Parathyroid adenoma (tissue), 2 donors: ENCODE measurements at regions not wholly inside any gene's neighbourhood (a gene's known extent, or its start where the extent isn't known, plus 50 kb on each side); places are given as distances from the start of the nearest gene placed in this dataset.

Experiments
- H2AFZ ChIP-seq: fragments of 300-600 bp; sonication (generic); one replicate; pipeline ENCODE4 v1.7.0; 2017; ENCODE audit warnings: antibody characterized with exemption, mild to moderate bottlenecking
- H3K27ac ChIP-seq: fragments of 300-600 bp; sonication (generic); one replicate; pipeline ENCODE4 v1.7.0; 2017
- H3K27me3 ChIP-seq: fragments of 300-600 bp; sonication (generic); one replicate; pipeline ENCODE4 v1.7.0; 2017; ENCODE audit warnings: low read length; ENCODE audit not compliant: control insufficient read depth, insufficient read depth
- H3K36me3 ChIP-seq: fragments of 300-600 bp; sonication (generic); one replicate; pipeline ENCODE4 v1.7.0; 2017; ENCODE audit warnings: low read length; ENCODE audit not compliant: control insufficient read depth, insufficient read depth
- H3K4me1 ChIP-seq: fragments of 300-600 bp; sonication (generic); one replicate; pipeline ENCODE4 v1.7.0; 2017; ENCODE audit warnings: control low read depth
- H3K4me2 ChIP-seq: fragments of 300-600 bp; sonication (generic); one replicate; pipeline ENCODE4 v1.7.0; 2017; ENCODE audit warnings: low read length
- H3K4me3 ChIP-seq: fragments of 300-600 bp; sonication (generic); one replicate; pipeline ENCODE4 v1.7.0; 2017; ENCODE audit warnings: low read depth, low read length
- H3K79me2 ChIP-seq: fragments of 300-600 bp; sonication (generic); one replicate; pipeline ENCODE4 v1.7.0; 2017; ENCODE audit warnings: control low read depth
- H3K9ac ChIP-seq: fragments of 300-600 bp; sonication (generic); one replicate; pipeline ENCODE4 v1.7.0; 2017; ENCODE audit warnings: mild to moderate bottlenecking
- H3K9me3 ChIP-seq: fragments of 300-600 bp; sonication (generic); one replicate; pipeline ENCODE4 v1.7.0; 2017; ENCODE audit warnings: low read length; ENCODE audit not compliant: control insufficient read depth
- TF ChIP-seq, protein P1 (sequence below): fragments of 300-600 bp; sonication (generic); IDR thresholded peaks from one replicate; pipeline ENCODE4 v1.7.0; 2017; ENCODE audit warnings: antibody characterized with exemption, mild to moderate bottlenecking
- donor health status: primary hyperparathyroidism.

DNA sequence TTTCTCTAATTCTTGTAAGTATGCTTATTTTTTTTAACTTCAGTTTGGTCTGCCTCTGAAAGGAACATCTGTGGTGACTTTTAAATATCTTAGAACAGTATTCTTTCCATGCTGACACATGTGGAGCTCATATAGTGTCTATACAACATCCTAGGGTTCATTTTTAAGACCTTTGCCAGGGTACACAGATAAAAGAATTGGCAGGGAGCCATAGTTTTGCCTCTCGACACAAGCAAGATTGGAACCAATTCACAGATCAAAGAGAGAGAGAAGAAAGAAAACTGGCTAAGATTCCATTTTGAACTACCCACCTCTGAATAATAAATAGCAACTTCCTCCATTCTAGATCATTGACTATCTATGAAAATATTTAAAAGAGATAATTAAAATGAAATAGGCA is 142.7 kb upstream of the ST6GAL2 start:
- Histone ChIP-seq H2AFZ (no peak overlapping the region), H3K4me3 (no peak overlapping the region), H3K4me1 (no peaks in the 10 kb centered on the region)

DNA sequence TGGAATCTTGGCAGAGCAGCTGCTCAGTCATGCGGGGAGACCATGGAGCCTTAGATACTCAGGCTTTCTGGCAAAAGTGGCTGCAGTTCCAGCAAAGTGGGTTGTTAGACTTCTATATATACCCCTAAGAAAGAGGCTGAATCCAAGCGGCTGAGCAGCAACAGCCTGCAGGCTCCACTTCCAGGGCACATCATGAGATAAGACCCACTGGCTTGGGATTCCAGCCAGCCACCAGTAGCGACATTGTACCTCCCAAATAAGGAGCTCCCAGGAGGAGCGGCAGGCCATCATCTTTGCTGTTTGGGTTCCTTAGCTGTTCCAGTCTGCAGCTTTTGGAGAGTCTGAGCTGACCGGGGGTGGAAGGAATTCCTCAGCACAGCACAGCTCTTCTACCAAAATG is 150.3 kb upstream of the ST6GAL2 start:
- TF ChIP-seq, protein P1, sequence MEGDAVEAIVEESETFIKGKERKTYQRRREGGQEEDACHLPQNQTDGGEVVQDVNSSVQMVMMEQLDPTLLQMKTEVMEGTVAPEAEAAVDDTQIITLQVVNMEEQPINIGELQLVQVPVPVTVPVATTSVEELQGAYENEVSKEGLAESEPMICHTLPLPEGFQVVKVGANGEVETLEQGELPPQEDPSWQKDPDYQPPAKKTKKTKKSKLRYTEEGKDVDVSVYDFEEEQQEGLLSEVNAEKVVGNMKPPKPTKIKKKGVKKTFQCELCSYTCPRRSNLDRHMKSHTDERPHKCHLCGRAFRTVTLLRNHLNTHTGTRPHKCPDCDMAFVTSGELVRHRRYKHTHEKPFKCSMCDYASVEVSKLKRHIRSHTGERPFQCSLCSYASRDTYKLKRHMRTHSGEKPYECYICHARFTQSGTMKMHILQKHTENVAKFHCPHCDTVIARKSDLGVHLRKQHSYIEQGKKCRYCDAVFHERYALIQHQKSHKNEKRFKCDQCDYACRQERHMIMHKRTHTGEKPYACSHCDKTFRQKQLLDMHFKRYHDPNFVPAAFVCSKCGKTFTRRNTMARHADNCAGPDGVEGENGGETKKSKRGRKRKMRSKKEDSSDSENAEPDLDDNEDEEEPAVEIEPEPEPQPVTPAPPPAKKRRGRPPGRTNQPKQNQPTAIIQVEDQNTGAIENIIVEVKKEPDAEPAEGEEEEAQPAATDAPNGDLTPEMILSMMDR, result no peak
- H3K27me3 ChIP-seq, result no peaks in the 10 kb centered on the region
- no peaks in the 10 kb centered on the region for H3K79me2 ChIP-seq
- no peak overlapping the region for H2AFZ ChIP-seq
- H3K36me3 ChIP-seq, result no peaks in the 10 kb centered on the region
- H3K27ac ChIP-seq, result no peak overlapping the region
- no peaks in the 10 kb centered on the region for H3K9me3 ChIP-seq
- no peak overlapping the region for H3K4me2 ChIP-seq
- no peaks in the 10 kb centered on the region for H3K4me1 ChIP-seq
- H3K4me3 ChIP-seq, result no peak overlapping the region
- no peak overlapping the region for H3K9ac ChIP-seq

More for the DNA sequence above, 142.7 kb upstream of the ST6GAL2 start:
- Histone ChIP-seq H3K27ac (no peak overlapping the region), H3K4me2 (no peak overlapping the region), H3K79me2 (no peaks in the 10 kb centered on the region), H3K27me3 (no peaks in the 10 kb centered on the region), H3K9me3 (no peaks in the 10 kb centered on the region), H3K9ac (no peak overlapping the region), H3K36me3 (no peaks in the 10 kb centered on the region)
- TF ChIP-seq, protein P1, result no peak

DNA sequence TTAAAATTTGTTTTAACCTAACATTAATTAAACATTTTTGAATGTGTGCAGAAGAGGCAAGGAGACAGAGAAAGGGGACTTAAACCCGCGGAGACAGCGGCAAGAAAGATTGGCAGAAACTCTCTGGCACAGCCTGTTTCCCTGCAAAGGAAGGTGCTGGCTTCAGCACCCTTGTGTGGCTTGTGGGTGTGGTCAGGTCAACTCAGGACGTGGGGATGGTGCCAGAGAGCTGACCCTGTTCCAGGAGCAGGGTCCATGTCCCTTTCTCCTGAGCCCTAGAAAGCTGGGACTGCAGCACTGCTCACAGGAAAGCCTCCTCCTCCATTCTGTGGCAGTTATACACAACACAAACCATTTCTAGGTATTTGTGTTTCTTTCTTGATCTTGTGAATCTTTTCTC is 176.2 kb upstream of the ST6GAL2 start:
- TF ChIP-seq, protein P1, result no peak
- H3K79me2 ChIP-seq, result no peaks in the 10 kb centered on the region
- no peak overlapping the region for H3K4me3 ChIP-seq
- H3K27me3 ChIP-seq, result no peaks in the 10 kb centered on the region
- no peaks in the 10 kb centered on the region for H3K9me3 ChIP-seq
- H3K27ac ChIP-seq, result no peak overlapping the region
- H3K4me1 ChIP-seq, result no peaks in the 10 kb centered on the region
- no peak overlapping the region for H3K4me2 ChIP-seq
- no peak overlapping the region for H3K9ac ChIP-seq
- H2AFZ ChIP-seq, result no peak overlapping the region
- H3K36me3 ChIP-seq, result no peaks in the 10 kb centered on the region

DNA sequence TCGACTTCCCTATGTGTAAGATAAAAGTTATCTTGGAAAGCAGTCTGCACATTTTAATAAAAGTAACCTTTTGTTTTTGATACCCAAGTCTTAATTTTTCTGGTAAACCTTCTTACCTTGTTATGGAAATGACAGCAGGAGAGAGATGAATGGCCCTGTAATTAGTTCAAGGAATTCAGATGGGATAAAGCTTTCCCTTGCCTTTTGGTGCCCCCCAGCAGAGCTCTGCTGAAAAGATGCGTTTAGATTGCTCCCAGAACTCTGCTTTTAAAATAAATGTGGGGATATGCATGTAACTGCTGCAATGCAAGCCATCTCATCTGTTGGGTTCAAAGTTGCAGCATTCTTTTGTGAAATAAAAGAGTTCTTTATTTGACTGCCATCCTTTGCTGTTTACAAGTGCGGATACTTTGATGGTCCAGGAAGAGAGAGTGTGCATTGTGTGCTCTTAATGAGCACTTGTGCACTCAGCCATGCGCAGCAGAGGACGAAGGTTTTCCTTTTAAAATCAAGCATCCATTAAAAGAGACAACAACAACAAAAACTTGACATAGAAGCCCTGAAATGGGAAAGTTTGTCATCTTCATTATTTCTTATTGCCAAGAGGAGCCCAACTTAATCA is 176.7 kb upstream of the ST6GAL2 start:
- Histone ChIP-seq H2AFZ (no peak overlapping the region), H3K4me1 (no peaks in the 10 kb centered on the region), H3K36me3 (no peaks in the 10 kb centered on the region), H3K27me3 (no peaks in the 10 kb centered on the region), H3K27ac (no peak overlapping the region), H3K4me3 (no peak overlapping the region), H3K4me2 (no peak overlapping the region), H3K9me3 (no peaks in the 10 kb centered on the region), H3K79me2 (no peaks in the 10 kb centered on the region), H3K9ac (no peak overlapping the region)
- TF ChIP-seq, protein P1, result no peak

DNA sequence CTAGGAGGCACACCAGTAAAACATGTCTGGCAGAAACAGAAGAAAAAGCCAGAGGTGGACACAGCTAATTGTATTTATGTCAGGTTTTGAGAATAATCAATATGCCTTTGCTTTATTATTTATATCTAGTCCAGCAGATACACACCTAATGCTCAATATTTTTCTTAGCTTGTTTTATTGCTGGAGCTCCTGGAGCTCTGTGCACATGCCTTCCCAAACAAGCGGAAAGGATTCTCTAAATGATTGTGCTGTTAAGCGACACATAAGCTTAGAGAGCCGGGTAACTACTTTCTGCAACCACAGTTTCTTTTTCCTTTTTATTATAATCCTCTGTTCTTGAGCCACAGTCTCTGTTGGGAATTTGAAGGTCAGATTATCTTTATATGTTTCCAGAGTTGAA is 177.3 kb upstream of the ST6GAL2 start:
- no peaks in the 10 kb centered on the region for H3K4me1 ChIP-seq
- H3K9ac ChIP-seq, result no peak overlapping the region
- H3K27ac ChIP-seq, result no peak overlapping the region
- H3K27me3 ChIP-seq, result no peaks in the 10 kb centered on the region
- no peak overlapping the region for H3K4me3 ChIP-seq
- no peaks in the 10 kb centered on the region for H3K79me2 ChIP-seq
- H3K9me3 ChIP-seq, result no peaks in the 10 kb centered on the region
- H3K4me2 ChIP-seq, result no peak overlapping the region
- no peaks in the 10 kb centered on the region for H3K36me3 ChIP-seq
- TF ChIP-seq, protein P1, result no peak
- H2AFZ ChIP-seq, result no peak overlapping the region
